ENCODE measurements at regions not wholly inside any gene's neighbourhood (a gene's known extent, or its start where the extent isn't known, plus 50 kb on each side); places are given as distances from the start of the nearest gene placed in this dataset.

DNA sequence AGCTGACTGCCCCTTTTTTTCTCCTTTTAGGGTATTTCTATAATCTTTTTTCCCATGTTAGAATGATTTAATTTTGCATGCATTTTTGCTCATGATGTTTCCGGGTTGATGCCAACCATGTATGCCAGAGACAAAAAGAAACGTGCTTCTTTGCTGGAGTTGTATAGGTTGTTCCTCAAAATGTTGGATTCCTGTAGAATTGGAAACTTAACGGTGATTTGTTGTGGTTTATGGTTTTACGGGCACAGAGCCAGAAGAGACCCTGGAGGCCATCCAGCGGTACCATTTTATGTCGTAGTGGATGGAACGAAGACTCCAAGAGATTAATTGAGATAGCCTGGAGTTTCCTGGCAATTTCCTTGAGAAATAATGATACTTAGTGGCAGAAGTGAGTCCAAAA, 481.5 kb upstream of the RGMA start:
- TF ChIP-seq, protein P1, sequence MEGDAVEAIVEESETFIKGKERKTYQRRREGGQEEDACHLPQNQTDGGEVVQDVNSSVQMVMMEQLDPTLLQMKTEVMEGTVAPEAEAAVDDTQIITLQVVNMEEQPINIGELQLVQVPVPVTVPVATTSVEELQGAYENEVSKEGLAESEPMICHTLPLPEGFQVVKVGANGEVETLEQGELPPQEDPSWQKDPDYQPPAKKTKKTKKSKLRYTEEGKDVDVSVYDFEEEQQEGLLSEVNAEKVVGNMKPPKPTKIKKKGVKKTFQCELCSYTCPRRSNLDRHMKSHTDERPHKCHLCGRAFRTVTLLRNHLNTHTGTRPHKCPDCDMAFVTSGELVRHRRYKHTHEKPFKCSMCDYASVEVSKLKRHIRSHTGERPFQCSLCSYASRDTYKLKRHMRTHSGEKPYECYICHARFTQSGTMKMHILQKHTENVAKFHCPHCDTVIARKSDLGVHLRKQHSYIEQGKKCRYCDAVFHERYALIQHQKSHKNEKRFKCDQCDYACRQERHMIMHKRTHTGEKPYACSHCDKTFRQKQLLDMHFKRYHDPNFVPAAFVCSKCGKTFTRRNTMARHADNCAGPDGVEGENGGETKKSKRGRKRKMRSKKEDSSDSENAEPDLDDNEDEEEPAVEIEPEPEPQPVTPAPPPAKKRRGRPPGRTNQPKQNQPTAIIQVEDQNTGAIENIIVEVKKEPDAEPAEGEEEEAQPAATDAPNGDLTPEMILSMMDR (IDR thresholded peaks at IDR 0.05): no peak
- TF ChIP-seq POLR2A (IDR thresholded peaks at IDR 0.05): no peak
